K562 (cell line): ENCODE measurements at regions not wholly inside any gene's neighbourhood (a gene's known extent, or its start where the extent isn't known, plus 50 kb on each side); places are given as distances from the start of the nearest gene placed in this dataset.

ENCODE experiments used
- ATAC-seq: fragments of 200-7000 bp; cut with Tn5 transposase; 3 replicates; pipeline ENCODE4 v1.9.1; 2020; ENCODE audit warnings: moderate library complexity
- BruUV-seq: library from RNA; stranded (reverse); fragments of 400-500 nt; replicated peaks from 2 replicates; lab custom pipeline; 2021; lab: Mats Ljungman, UMichigan
- CTCF ChIA-PET: fragments of 300-600 bp; formaldehyde crosslinking; extraction: SDS; loops from one replicate; lab custom pipeline; 2021; ENCODE audit warnings: low intra/inter-chr PET ratio; lab: Yijun Ruan, JAX
- POLR2A ChIA-PET: fragments of 300-600, 350-650 bp; sonication (Branson Sonifier 250); formaldehyde crosslinking; extraction: SDS; loops from one replicate; lab custom pipeline; 2021; ENCODE audit warnings: antibody characterized with exemption, inconsistent platforms; lab: Yijun Ruan, JAX
- DNase-seq, 4 experiments: peaks; one replicate each; pipeline versions ENCODE4 v3.0.0 to v3.0.0-alpha.2; 2011 to 2018; ENCODE audit warnings: low spot score in 3 of 4, mixed read lengths in 3 of 4; ENCODE audit errors: extremely low read depth in 1 of 4
- FAIRE-seq: peaks from 2 replicates; lab custom pipeline; 2011; peaks lifted over from hg19 to GRCh38; lab: Jason Lieb, UNC
- H2AFZ ChIP-seq: 2 replicates; pipeline ENCODE4 v1.6.0; 2011; ENCODE audit warnings: low read depth, low read length, control low read depth, inconsistent platforms
- H3K27ac ChIP-seq: fragments of 200-600 bp; 3 replicates; pipeline ENCODE4 v1.8.0; 2011; ENCODE audit warnings: low read depth, mild to moderate bottlenecking, control low read depth, inconsistent platforms, low read length, moderate library complexity, mixed read lengths; ENCODE audit errors: extremely low read depth
- H3K27me3 ChIP-seq, 2 experiments: fragments of 300-600 bp in 1 of 2; 2 replicates in 1 of 2; 3 replicates in 1 of 2; pipeline versions ENCODE4 v1.6.0 to v1.8.0; 2011; ENCODE audit warnings: inconsistent platforms in 2 of 2, low read length in 2 of 2, mild to moderate bottlenecking in 1 of 2, mixed read lengths in 1 of 2, moderate library complexity in 1 of 2; ENCODE audit not compliant: control insufficient read depth in 2 of 2, insufficient read depth in 2 of 2
- H3K36me3 ChIP-seq: fragments of 300-600 bp; 3 replicates; pipeline ENCODE4 v1.8.0; 2011; ENCODE audit warnings: mild to moderate bottlenecking, low read length, inconsistent platforms; ENCODE audit not compliant: control insufficient read depth, insufficient read depth
- H3K4me1 ChIP-seq, 2 experiments: fragments of 200-600 bp in 1 of 2; replicated peaks in 1 of 2; 2 replicates in 1 of 2; 3 replicates in 1 of 2; pipeline versions ENCODE4 v1.5.1 to v1.8.0; 2011; ENCODE audit warnings: inconsistent platforms in 2 of 2, low read length in 2 of 2, mild to moderate bottlenecking in 1 of 2, mixed read lengths in 1 of 2, moderate library complexity in 1 of 2; ENCODE audit not compliant: control insufficient read depth in 2 of 2, insufficient read depth in 2 of 2
- H3K4me2 ChIP-seq: 2 replicates; pipeline ENCODE4 v1.6.1; 2011; ENCODE audit warnings: low read length, control low read depth, inconsistent platforms, mixed read lengths; ENCODE audit not compliant: insufficient read depth
- H3K4me3 ChIP-seq: fragments of 200-600 bp; sonication (generic), shearing (Covaris generic); 2 replicates; pipeline ENCODE4 v1.5.1; 2016; ENCODE audit warnings: control low read depth, inconsistent platforms
- H3K79me2 ChIP-seq: fragments of 200-600 bp; 3 replicates; pipeline ENCODE4 v1.8.0; 2011; ENCODE audit warnings: low read length, inconsistent platforms; ENCODE audit not compliant: control insufficient read depth, insufficient read depth
- H3K9ac ChIP-seq, 2 experiments: 2 replicates each; pipeline versions ENCODE4 v1.6.0 to v1.6.1; 2011; ENCODE audit warnings: low read depth in 2 of 2, low read length in 2 of 2, control low read depth in 1 of 2, inconsistent platforms in 1 of 2, mild to moderate bottlenecking in 1 of 2, mixed read lengths in 1 of 2; ENCODE audit not compliant: insufficient read depth in 1 of 2
- H3K9me1 ChIP-seq: one replicate; pipeline ENCODE4 v1.6.0; 2011; ENCODE audit warnings: inconsistent platforms, mild to moderate bottlenecking, low read length, moderate library complexity; ENCODE audit not compliant: control insufficient read depth, insufficient read depth
- H3K9me3 ChIP-seq: replicated peaks from 2 replicates; pipeline ENCODE4 v1.5.1; 2011; ENCODE audit warnings: low read depth, low read length, inconsistent platforms; ENCODE audit not compliant: control insufficient read depth, insufficient read depth
- H4K20me1 ChIP-seq: replicated peaks from 2 replicates; pipeline ENCODE4 v1.6.1; 2011; ENCODE audit warnings: low read length, inconsistent platforms, mixed read lengths; ENCODE audit not compliant: control insufficient read depth, insufficient read depth
- AFF4 ChIP-seq: sonication (generic); formaldehyde crosslinking; IDR thresholded peaks from 2 replicates; pipeline ENCODE4 v1.8.0; 2023; ENCODE audit warnings: mild to moderate bottlenecking, missing genetic modification reagents
- CBX8 ChIP-seq: fragments of 200-600 bp; sonication (generic); IDR thresholded peaks from 2 replicates; pipeline ENCODE4 v1.6.1; 2012; ENCODE audit warnings: borderline replicate concordance, mixed run types, low read depth, mild to moderate bottlenecking, moderate library complexity, mixed read lengths, low read length, control low read depth, inconsistent platforms; ENCODE audit not compliant: poor library complexity, severe bottlenecking; ENCODE audit errors: extremely low read depth
- EWSR1 ChIP-seq: fragments of 450-650 bp; IDR thresholded peaks from 2 replicates; pipeline ENCODE4 v1.6.1; 2018; ENCODE audit warnings: borderline replicate concordance, mild to moderate bottlenecking, low read depth, moderate library complexity; ENCODE audit not compliant: partially characterized antibody
- GATAD2B ChIP-seq: fragments of 450-650 bp; IDR thresholded peaks from 2 replicates; pipeline ENCODE4 v1.6.1; 2017; ENCODE audit warnings: mild to moderate bottlenecking, borderline replicate concordance
- KLF10 ChIP-seq: fragments of 250-450 bp; sonication (Bioruptor Pico); IDR thresholded peaks from 2 replicates; pipeline ENCODE4 v1.6.1; 2021; ENCODE audit warnings: matching md5 sums
- NCOA4 ChIP-seq: fragments of 450-650 bp; IDR thresholded peaks from 2 replicates; pipeline ENCODE4 v1.6.1; 2018; ENCODE audit warnings: mild to moderate bottlenecking; ENCODE audit not compliant: partially characterized antibody
- SMAD1 ChIP-seq: fragments of 150-350 bp; IDR thresholded peaks from 2 replicates; pipeline ENCODE4 v1.6.1; 2014; ENCODE audit warnings: low read length, low read depth; ENCODE audit not compliant: partially characterized antibody
- ZNF408 ChIP-seq: fragments of 250-450 bp; sonication (Bioruptor Pico); IDR thresholded peaks from 2 replicates; pipeline ENCODE4 v1.4.0; 2020; ENCODE audit warnings: low read depth, mild to moderate bottlenecking, moderate library complexity
- ZNF445 ChIP-seq: fragments of 250-450 bp; sonication (Bioruptor Pico); IDR thresholded peaks from 2 replicates; pipeline ENCODE4 v1.4.0; 2020; ENCODE audit warnings: low read depth, mild to moderate bottlenecking, moderate library complexity
- ZNF699 ChIP-seq: fragments of 250-450 bp; sonication (Bioruptor Pico); IDR thresholded peaks from 2 replicates; pipeline ENCODE4 v1.8.0; 2021; ENCODE audit warnings: mild to moderate bottlenecking, moderate library complexity; ENCODE audit not compliant: insufficient replicate concordance
- WGBS: fragments of 100-300 bp; shearing (Covaris generic); methylation state at CpG from one replicate; pipeline ENCODE4 v1.1.6; 2016; ENCODE audit warnings: low coverage, mixed read lengths; ENCODE audit not compliant: insufficient coverage; ENCODE audit errors: missing lambda C conversion rate; 5-methylcytosine and 5-hydroxymethylcytosine counted together
- in situ Hi-C: fragments of 300-500 bp; cut with MboI; formaldehyde crosslinking; loops from 4 replicates; pipeline ENCODE4 v1.15.0; 2018; ENCODE audit warnings: inconsistent platforms, mixed read lengths
- intact Hi-C: fragments of 100-400 bp; cut with micrococcal nuclease; formaldehyde crosslinking; loops from 2 replicates; pipeline ENCODE4 v1.14.2; 2022

- TF ChIP-seq AFF4: no peak
- TF ChIP-seq, all 486 proteins: peak for 0
Measured at GRCh38 chr10:57692255-57692980, 575.3 kb downstream of the IPMK start (continued).

- BruUV-seq: no TSS peak
- Histone ChIP-seq H3K27ac (no peak overlapping the region), H3K4me2 (no peak overlapping the region), H3K79me2 (no peaks in the 10 kb centered on the region), H3K4me1 (no peaks in the 10 kb centered on the region), H3K4me3 (no peak overlapping the region), H3K9ac (no peak overlapping the region), H4K20me1 (no peaks in the 10 kb centered on the region), H3K9me3 (no peaks in the 10 kb centered on the region), H3K36me3 (no peaks in the 10 kb centered on the region), H3K9me1 (no peaks in the 10 kb centered on the region), H3K27me3 (no peaks in the 10 kb centered on the region), H2AFZ (no peak overlapping the region)
- WGBS: 0% methylated on average over 5 of the region's 5 CpGs
- ATAC-seq: no peak
- intact Hi-C loops (no loop called here), in situ Hi-C loops (no loop called here)
- no peak for FAIRE-seq
- no peak for DNase-seq
- ChIA-PET CTCF (no interaction called here), POLR2A (no interaction called here)
- TF ChIP-seq KLF10 (CRISPR knock-in tag): no peak
- TF ChIP-seq ZNF699: no peak
- TF ChIP-seq GATAD2B: no peak
- TF ChIP-seq EWSR1: no peak
- TF ChIP-seq CBX8: no peak
- no peak for TF ChIP-seq ZNF408 (CRISPR knock-in tag)
- no peak for TF ChIP-seq SMAD1
- TF ChIP-seq ZNF445 (CRISPR knock-in tag): no peak
- TF ChIP-seq NCOA4: no peak
Measured at GRCh38 chr10:57689596-57690297, 577.9 kb downstream of the IPMK start.
